ENCODE measurements at regions not wholly inside any gene's neighbourhood (a gene's known extent, or its start where the extent isn't known, plus 50 kb on each side); places are given as distances from the start of the nearest gene placed in this dataset.

- Histone ChIP-seq H3K36me3 (ENCODE audit: insufficient read depth, low read length) (peaks cover 5% of the 10 kb centered on the region), H3K27ac (ENCODE audit: low read depth in 1 of 2, low read length in 2 of 2) (no peak overlapping the region), H3K9me3 (ENCODE audit: control insufficient read depth in 1 of 2, insufficient read depth in 1 of 2, low read length in 2 of 2) (no peaks in the 10 kb centered on the region), H3K4me3 (ENCODE audit: low read length) (no peak overlapping the region), H3K4me1 (ENCODE audit: insufficient read depth, low read length) (peaks cover 6% of the 10 kb centered on the region), H3K27me3 (ENCODE audit: control insufficient read depth in 1 of 2, insufficient read depth in 2 of 2, low read length in 2 of 2) (no peaks in the 10 kb centered on the region)
- TF ChIP-seq CTCF (IDR thresholded peaks at IDR 0.05) = no peak
- no peaks in the 10 kb centered on the region for H3K27me3 Mint-ChIP-seq
- peaks cover 27% of the 10 kb centered on the region for H3K4me1 Mint-ChIP-seq (ENCODE audit: low read depth)
- CTCF ChIA-PET = no interaction called here
- ATAC-seq (ENCODE audit: poor library complexity) (peak; percentile 39), DNase-seq (peak in 1 of 14 experiments; percentile 24)
- H3K27ac Mint-ChIP-seq = no peak overlapping the region
- peaks cover 66% of the 10 kb centered on the region for H3K36me3 Mint-ChIP-seq (ENCODE audit: low read depth)
- POLR2A ChIA-PET = no interaction called here
- intact Hi-C loops (cut with DNase I, micrococcal nuclease) = no loop called here
- H3K4me3 Mint-ChIP-seq = no peak overlapping the region
- H3K9me3 Mint-ChIP-seq = no peaks in the 10 kb centered on the region
Measured at GRCh38 chr14:71698027-71698426, 234.2 kb upstream of the RGS6 start.

GRCh38 chr14:71698673-71699072, 233.6 kb upstream of the RGS6 start:
- ATAC-seq (ENCODE audit: poor library complexity) (no peak), DNase-seq (no peak)
- no peak for TF ChIP-seq CTCF (IDR thresholded peaks at IDR 0.05)
- no peaks in the 10 kb centered on the region for H3K9me3 Mint-ChIP-seq
- H3K4me1 Mint-ChIP-seq (ENCODE audit: low read depth) = peaks cover 21% of the 10 kb centered on the region
- H3K27me3 Mint-ChIP-seq = no peaks in the 10 kb centered on the region
- H3K4me1 ChIP-seq (ENCODE audit: insufficient read depth, low read length) = peaks cover 3% of the 10 kb centered on the region
- H3K36me3 ChIP-seq (ENCODE audit: insufficient read depth, low read length) = peaks cover 4% of the 10 kb centered on the region
- H3K36me3 Mint-ChIP-seq (ENCODE audit: low read depth) = peaks cover 71% of the 10 kb centered on the region
- ChIA-PET POLR2A (no interaction called here), CTCF (interaction anchor here (0.7 kb wide), 1 partner anchor 247 kb away, joined by 3 read pairs; no protein-coding TSS in a partner anchor)
- no peak overlapping the region for H3K27ac Mint-ChIP-seq
- no peak overlapping the region for H3K4me3 Mint-ChIP-seq
- no peaks in the 10 kb centered on the region for H3K27me3 ChIP-seq (ENCODE audit: control insufficient read depth in 1 of 2, insufficient read depth in 2 of 2, low read length in 2 of 2)
- no peak overlapping the region for H3K4me3 ChIP-seq (ENCODE audit: low read length)
- intact Hi-C loops (cut with DNase I, micrococcal nuclease) = no loop called here
- H3K27ac ChIP-seq (ENCODE audit: low read depth in 1 of 2, low read length in 2 of 2) = no peak overlapping the region
- H3K9me3 ChIP-seq (ENCODE audit: control insufficient read depth in 1 of 2, insufficient read depth in 1 of 2, low read length in 2 of 2) = no peaks in the 10 kb centered on the region

GRCh38 chr14:71701990-71702389, 230.2 kb upstream of the RGS6 start:
- Histone ChIP-seq H3K4me3 (ENCODE audit: low read length) (no peak overlapping the region), H3K36me3 (ENCODE audit: insufficient read depth, low read length) (peaks cover 15% of the 10 kb centered on the region), H3K27me3 (ENCODE audit: control insufficient read depth in 1 of 2, insufficient read depth in 2 of 2, low read length in 2 of 2) (no peaks in the 10 kb centered on the region), H3K4me1 (ENCODE audit: insufficient read depth, low read length) (no peaks in the 10 kb centered on the region), H3K9me3 (ENCODE audit: control insufficient read depth in 1 of 2, insufficient read depth in 1 of 2, low read length in 2 of 2) (no peaks in the 10 kb centered on the region), H3K27ac (ENCODE audit: low read depth in 1 of 2, low read length in 2 of 2) (no peak overlapping the region)
- peaks cover 85% of the 10 kb centered on the region for H3K36me3 Mint-ChIP-seq (ENCODE audit: low read depth)
- no peak for TF ChIP-seq CTCF (IDR thresholded peaks at IDR 0.05)
- H3K4me1 Mint-ChIP-seq (ENCODE audit: low read depth) = peaks cover 4% of the 10 kb centered on the region
- intact Hi-C loops (cut with DNase I, micrococcal nuclease) = no loop called here
- H3K27ac Mint-ChIP-seq = no peak overlapping the region
- ChIA-PET POLR2A (no interaction called here), CTCF (no interaction called here)
- no peak for ATAC-seq (ENCODE audit: poor library complexity)
- no peak overlapping the region for H3K4me3 Mint-ChIP-seq
- no peaks in the 10 kb centered on the region for H3K27me3 Mint-ChIP-seq
- no peak for DNase-seq
- no peaks in the 10 kb centered on the region for H3K9me3 Mint-ChIP-seq
